GM18505 (cell line): ENCODE measurements at regions not wholly inside any gene's neighbourhood (a gene's known extent, or its start where the extent isn't known, plus 50 kb on each side); places are given as distances from the start of the nearest gene placed in this dataset.
"Not testable (repeated sequence)": the region's sequence is repeated elsewhere in the genome, so short reads cannot be mapped to it uniquely, and the experiment has no call there.

Experiments
- ATAC-seq: cut with Tn5 transposase; IDR thresholded peaks from one replicate; pipeline ENCODE4 v1.9.1; 2021; ENCODE audit not compliant: unreplicated experiment
- POLR2A ChIP-seq: IDR thresholded peaks from 4 replicates; pipeline ENCODE4 v1.6.1; 2011; ENCODE audit warnings: borderline replicate concordance; ENCODE audit not compliant: insufficient read depth, insufficient read length; ENCODE audit errors: extremely low read depth

GRCh38 chr3:159348431-159348830 is 546.6 kb downstream of the MFSD1 start:
- ATAC-seq: no peak
- no peak for TF ChIP-seq POLR2A

GRCh38 chr3:159356606-159357005 is 554.8 kb downstream of the MFSD1 start:
- TF ChIP-seq POLR2A: no peak
- peak; percentile 50 for ATAC-seq

GRCh38 chr3:159364511-159364910 is 562.7 kb downstream of the MFSD1 start:
- no peak for ATAC-seq
- no peak for TF ChIP-seq POLR2A

GRCh38 chr3:159366476-159366875 is 564.6 kb downstream of the MFSD1 start:
- ATAC-seq: no peak
- no peak for TF ChIP-seq POLR2A

- no peak for ATAC-seq
- TF ChIP-seq POLR2A: no peak
Measured at GRCh38 chr3:159371961-159372360, 570.1 kb downstream of the MFSD1 start.

GRCh38 chr3:159378396-159379194 is 576.7 kb downstream of the MFSD1 start:
- no peak for TF ChIP-seq POLR2A

GRCh38 chr3:159380891-159381290 is 579.0 kb downstream of the MFSD1 start:
- no peak for TF ChIP-seq POLR2A
- ATAC-seq: no peak

More at GRCh38 chr3:159378396-159379194, 576.7 kb downstream of the MFSD1 start:
- no peak for ATAC-seq

GRCh38 chr3:159390656-159391212 is 588.9 kb downstream of the MFSD1 start:
- ATAC-seq: no peak
- TF ChIP-seq POLR2A: no peak

GRCh38 chr3:159397683-159398082 is 591.0 kb upstream of the IL12A start:
- not testable (repeated sequence) for ATAC-seq

GRCh38 chr3:159401069-159401468 is 587.6 kb upstream of the IL12A start:
- TF ChIP-seq POLR2A: no peak
- no peak for ATAC-seq

- not testable (repeated sequence) for ATAC-seq
Measured at GRCh38 chr3:159409711-159410110, 578.9 kb upstream of the IL12A start.

- no peak for ATAC-seq
- no peak for TF ChIP-seq POLR2A
Measured at GRCh38 chr3:159413319-159413718, 575.3 kb upstream of the IL12A start.

GRCh38 chr3:159416856-159417255 is 571.8 kb upstream of the IL12A start:
- no peak for ATAC-seq
- TF ChIP-seq POLR2A: no peak

GRCh38 chr3:159417761-159418160 is 570.9 kb upstream of the IL12A start:
- no peak for TF ChIP-seq POLR2A
- ATAC-seq: no peak

- no peak for ATAC-seq
- TF ChIP-seq POLR2A: no peak
Measured at GRCh38 chr3:159418571-159419526, 569.8 kb upstream of the IL12A start.
